Trophoblast cell (in vitro differentiated cells and primary cell): ENCODE measurements at regions not wholly inside any gene's neighbourhood (a gene's known extent, or its start where the extent isn't known, plus 50 kb on each side); places are given as distances from the start of the nearest gene placed in this dataset.

Experiments used
- DNase-seq, 2 donors: peaks; one replicate each; pipeline ENCODE4 v3.0.0-alpha.2; 2016
- H2AFZ ChIP-seq: 2 replicates; pipeline ENCODE4 v1.6.1; 2013; ENCODE audit warnings: low read length, moderate library complexity, mild to moderate bottlenecking; ENCODE audit not compliant: insufficient read depth, poor library complexity
- H2AK5ac ChIP-seq: 2 replicates; pipeline ENCODE4 v1.6.1; 2013; ENCODE audit warnings: mild to moderate bottlenecking, low read length
- H2BK120ac ChIP-seq: 2 replicates; pipeline ENCODE4 v1.6.1; 2013; ENCODE audit warnings: low read length, mild to moderate bottlenecking, moderate library complexity; ENCODE audit not compliant: insufficient read depth, poor library complexity
- H2BK12ac ChIP-seq: 2 replicates; pipeline ENCODE4 v1.6.1; 2013; ENCODE audit warnings: mild to moderate bottlenecking, low read length, moderate library complexity
- H2BK5ac ChIP-seq: 2 replicates; pipeline ENCODE4 v1.6.1; 2013; ENCODE audit warnings: low read length, low read depth, moderate library complexity, mild to moderate bottlenecking; ENCODE audit not compliant: poor library complexity
- H3K14ac ChIP-seq: 2 replicates; pipeline ENCODE4 v1.6.1; 2013; ENCODE audit warnings: mild to moderate bottlenecking, low read length
- H3K18ac ChIP-seq: 2 replicates; pipeline ENCODE4 v1.6.1; 2013; ENCODE audit warnings: mild to moderate bottlenecking, low read length
- H3K23ac ChIP-seq: 2 replicates; pipeline ENCODE4 v1.6.1; 2013; ENCODE audit warnings: low read length
- H3K27ac ChIP-seq: 2 replicates; pipeline ENCODE4 v1.5.1; 2013; ENCODE audit warnings: low read depth, mild to moderate bottlenecking, inconsistent platforms, low read length, moderate library complexity
- H3K27me3 ChIP-seq: 2 replicates; pipeline ENCODE4 v1.6.1; 2013; ENCODE audit warnings: inconsistent platforms, mild to moderate bottlenecking, low read length, moderate library complexity; ENCODE audit not compliant: insufficient read depth
- H3K36me3 ChIP-seq, 2 experiments: 1 replicate in 1 of 2; 2 replicates in 1 of 2; pipeline ENCODE4 v1.6.1; 2013; ENCODE audit warnings: low read length in 2 of 2, mild to moderate bottlenecking in 2 of 2, moderate library complexity in 1 of 2; ENCODE audit not compliant: insufficient read depth in 2 of 2, control insufficient read depth in 1 of 2
- H3K4ac ChIP-seq: 2 replicates; pipeline ENCODE4 v1.6.1; 2013; ENCODE audit warnings: low read depth, mild to moderate bottlenecking, low read length, moderate library complexity
- H3K4me1 ChIP-seq, 2 experiments: 1 replicate in 1 of 2; 2 replicates in 1 of 2; pipeline ENCODE4 v1.6.1; 2013; ENCODE audit warnings: low read length in 2 of 2, mild to moderate bottlenecking in 2 of 2, moderate library complexity in 1 of 2; ENCODE audit not compliant: insufficient read depth in 2 of 2, control insufficient read depth in 1 of 2
- H3K4me2 ChIP-seq: 2 replicates; pipeline ENCODE4 v1.6.1; 2013; ENCODE audit warnings: inconsistent platforms, mild to moderate bottlenecking, low read length, moderate library complexity
- H3K4me3 ChIP-seq: 2 replicates; pipeline ENCODE4 v1.5.1; 2013; ENCODE audit warnings: mild to moderate bottlenecking, low read depth, low read length, inconsistent platforms
- H3K79me1 ChIP-seq: one replicate; pipeline ENCODE4 v1.6.1; 2013; ENCODE audit warnings: low read length
- H3K79me2 ChIP-seq: 2 replicates; pipeline ENCODE4 v1.6.1; 2013; ENCODE audit warnings: low read length, mild to moderate bottlenecking; ENCODE audit not compliant: control insufficient read depth, insufficient read depth, poor library complexity
- H3K9ac ChIP-seq: 2 replicates; pipeline ENCODE4 v1.6.1; 2013; ENCODE audit warnings: mild to moderate bottlenecking, low read length
- H3K9me3 ChIP-seq: 2 replicates; pipeline ENCODE4 v1.6.1; 2013; ENCODE audit warnings: low read depth, mild to moderate bottlenecking, control low read depth, inconsistent platforms, low read length; ENCODE audit not compliant: insufficient read depth
- H4K12ac ChIP-seq: 2 replicates; pipeline ENCODE4 v1.6.1; 2013; ENCODE audit warnings: low read depth, mild to moderate bottlenecking, low read length, moderate library complexity
- H4K8ac ChIP-seq: 2 replicates; pipeline ENCODE4 v1.6.1; 2013; ENCODE audit warnings: low read depth, mild to moderate bottlenecking, low read length, moderate library complexity
- H4K91ac ChIP-seq: one replicate; pipeline ENCODE4 v1.6.1; 2013; ENCODE audit warnings: low read depth, mild to moderate bottlenecking, low read length, moderate library complexity
- WGBS: extraction: QIAGEN DNeasy Blood & Tissue Kit; methylation state at CpG from one replicate; pipeline ENCODE4 v1.1.7; 2013; ENCODE audit warnings: missing lambda C conversion rate; ENCODE audit not compliant: insufficient read length, insufficient coverage; ENCODE audit errors: extremely low coverage; 5-methylcytosine and 5-hydroxymethylcytosine counted together

GRCh38 chr21:35116777-35117176, 67.7 kb upstream of the RUNX1 start:
- DNase-seq = no peak
- no peaks in the 10 kb centered on the region for H3K27me3 ChIP-seq
- H3K79me1 ChIP-seq = no peaks in the 10 kb centered on the region
- no CpG with 5 or more reads among the region's 2 CpGs for WGBS
- H2BK12ac ChIP-seq = no peak overlapping the region
- H3K4me2 ChIP-seq = no peak overlapping the region
- H3K23ac ChIP-seq = no peak overlapping the region
- no peak overlapping the region for H2BK120ac ChIP-seq
- H3K36me3 ChIP-seq = no peaks in the 10 kb centered on the region
- no peak overlapping the region for H3K18ac ChIP-seq
- H2AK5ac ChIP-seq = no peak overlapping the region
- H3K79me2 ChIP-seq = no peaks in the 10 kb centered on the region
- H3K4me1 ChIP-seq = no peaks in the 10 kb centered on the region
- no peak overlapping the region for H3K27ac ChIP-seq
- no peak overlapping the region for H2AFZ ChIP-seq
- H3K9ac ChIP-seq = no peak overlapping the region
- no peak overlapping the region for H3K14ac ChIP-seq
- no peak overlapping the region for H4K8ac ChIP-seq
- no peaks in the 10 kb centered on the region for H3K9me3 ChIP-seq
- H2BK5ac ChIP-seq = no peak overlapping the region
- no peak overlapping the region for H4K91ac ChIP-seq
- no peak overlapping the region for H3K4me3 ChIP-seq
- H3K4ac ChIP-seq = no peak overlapping the region
- H4K12ac ChIP-seq = no peak overlapping the region

- no peak overlapping the region for H3K27ac ChIP-seq
Measured at GRCh38 chr21:35113064-35113463, 64.0 kb upstream of the RUNX1 start.

GRCh38 chr21:35111321-35111930, 62.3 kb upstream of the RUNX1 start:
- Histone ChIP-seq H3K23ac (no peak overlapping the region), H4K12ac (no peak overlapping the region), H3K14ac (no peak overlapping the region), H3K27me3 (no peaks in the 10 kb centered on the region), H3K79me1 (no peaks in the 10 kb centered on the region), H2AK5ac (peak overlapping the region; percentile 21), H3K4me3 (no peak overlapping the region), H3K27ac (no peak overlapping the region), H2BK120ac (no peak overlapping the region), H4K8ac (peak overlapping the region; percentile 28), H3K4ac (no peak overlapping the region), H3K4me2 (no peak overlapping the region), H2AFZ (no peak overlapping the region), H3K79me2 (no peaks in the 10 kb centered on the region), H2BK5ac (no peak overlapping the region), H3K4me1 (no peaks in the 10 kb centered on the region), H4K91ac (no peak overlapping the region), H3K9me3 (peaks cover 2% of the 10 kb centered on the region), H3K36me3 (no peaks in the 10 kb centered on the region), H3K18ac (no peak overlapping the region), H2BK12ac (no peak overlapping the region), H3K9ac (no peak overlapping the region)
- no CpG with 5 or more reads among the region's 4 CpGs for WGBS
- no peak for DNase-seq

More at GRCh38 chr21:35113064-35113463, 64.0 kb upstream of the RUNX1 start:
- Histone ChIP-seq H2BK12ac (no peak overlapping the region), H3K23ac (no peak overlapping the region), H2AFZ (no peak overlapping the region), H3K36me3 (no peaks in the 10 kb centered on the region), H4K8ac (no peak overlapping the region), H3K9me3 (peaks cover 2% of the 10 kb centered on the region), H4K12ac (no peak overlapping the region), H3K4me1 (no peaks in the 10 kb centered on the region), H3K27me3 (no peaks in the 10 kb centered on the region), H3K9ac (no peak overlapping the region), H3K79me1 (no peaks in the 10 kb centered on the region), H2BK120ac (no peak overlapping the region), H4K91ac (no peak overlapping the region), H2AK5ac (no peak overlapping the region), H3K14ac (no peak overlapping the region), H3K4ac (no peak overlapping the region), H3K4me2 (no peak overlapping the region), H3K79me2 (no peaks in the 10 kb centered on the region), H3K4me3 (no peak overlapping the region), H2BK5ac (no peak overlapping the region), H3K18ac (no peak overlapping the region)
- no CpG with 5 or more reads among the region's 2 CpGs for WGBS
- DNase-seq = no peak

- Histone ChIP-seq H4K8ac (no peak overlapping the region), H3K9ac (no peak overlapping the region), H3K27me3 (no peaks in the 10 kb centered on the region), H3K23ac (no peak overlapping the region), H2BK120ac (no peak overlapping the region), H3K79me2 (no peaks in the 10 kb centered on the region), H3K79me1 (no peaks in the 10 kb centered on the region), H3K14ac (no peak overlapping the region), H3K4me1 (no peaks in the 10 kb centered on the region), H3K9me3 (peaks cover 2% of the 10 kb centered on the region), H3K4me2 (no peak overlapping the region), H4K91ac (no peak overlapping the region), H3K4me3 (no peak overlapping the region), H3K36me3 (no peaks in the 10 kb centered on the region), H2AK5ac (no peak overlapping the region), H2BK5ac (no peak overlapping the region), H2AFZ (no peak overlapping the region), H4K12ac (no peak overlapping the region), H2BK12ac (no peak overlapping the region), H3K27ac (no peak overlapping the region), H3K18ac (no peak overlapping the region), H3K4ac (no peak overlapping the region)
- no peak for DNase-seq
- WGBS = no CpG with 5 or more reads among the region's 3 CpGs
Measured at GRCh38 chr21:35108887-35109286, 59.8 kb upstream of the RUNX1 start.
